ENCODE measurements at regions not wholly inside any gene's neighbourhood (a gene's known extent, or its start where the extent isn't known, plus 50 kb on each side); places are given as distances from the start of the nearest gene placed in this dataset.

- no peak for DNase-seq
- Histone ChIP-seq H3K27ac (no peak overlapping the region), H3K36me3 (no peaks in the 10 kb centered on the region), H3K4me1 (no peaks in the 10 kb centered on the region), H3K4me3 (replicated peaks in 1 of 3) (no peak overlapping the region), H3K9me3 (no peaks in the 10 kb centered on the region), H3K27me3 (no peaks in the 10 kb centered on the region)
- intact Hi-C loops (cut with DNase I): no loop called here
- WGBS, 2 donors: 98 to 99% methylated on average over 4 of the region's 4 CpGs
- TF ChIP-seq CTCF (IDR thresholded peaks at IDR 0.05) (no peak), POLR2A (IDR thresholded peaks at IDR 0.05) (no peak)
Observed at GRCh38 chr11:98040061-98040808, 980.5 kb upstream of the CNTN5 start.

GRCh38 chr11:98047647-98048046 lies 973.1 kb upstream of the CNTN5 start:
- Histone ChIP-seq H3K27me3 (no peaks in the 10 kb centered on the region), H3K4me3 (replicated peaks in 1 of 3) (no peak overlapping the region), H3K36me3 (no peaks in the 10 kb centered on the region), H3K27ac (no peak overlapping the region), H3K9me3 (no peaks in the 10 kb centered on the region), H3K4me1 (no peaks in the 10 kb centered on the region)
- intact Hi-C loops (cut with DNase I): no loop called here
- WGBS, 2 donors: 86 to 88% methylated on average over 3 of the region's 3 CpGs
- DNase-seq: no peak
- no peak for TF ChIP-seq CTCF (IDR thresholded peaks at IDR 0.05)
- TF ChIP-seq POLR2A (IDR thresholded peaks at IDR 0.05): no peak

- H3K27ac ChIP-seq: no peak overlapping the region
- H3K9me3 ChIP-seq: no peaks in the 10 kb centered on the region
- TF ChIP-seq POLR2A (IDR thresholded peaks at IDR 0.05): no peak
- TF ChIP-seq CTCF (IDR thresholded peaks at IDR 0.05): no peak
- 77 to 83% methylated on average over 2 of the region's 2 CpGs for WGBS, 2 donors
- no peak for DNase-seq
- H3K36me3 ChIP-seq: no peaks in the 10 kb centered on the region
- intact Hi-C loops (cut with DNase I): no loop called here
- no peak overlapping the region for H3K4me3 ChIP-seq (replicated peaks in 1 of 3)
- no peaks in the 10 kb centered on the region for H3K27me3 ChIP-seq
- H3K4me1 ChIP-seq: no peaks in the 10 kb centered on the region
Observed at GRCh38 chr11:98053851-98054250, 966.9 kb upstream of the CNTN5 start.

GRCh38 chr11:98056945-98057344 lies 963.8 kb upstream of the CNTN5 start:
- H3K9me3 ChIP-seq: no peaks in the 10 kb centered on the region
- no peaks in the 10 kb centered on the region for H3K27me3 ChIP-seq
- no peaks in the 10 kb centered on the region for H3K4me1 ChIP-seq
- 11 to 18% methylated on average over 1 of the region's 1 CpG for WGBS, 2 donors
- H3K36me3 ChIP-seq: no peaks in the 10 kb centered on the region
- TF ChIP-seq CTCF (IDR thresholded peaks at IDR 0.05): no peak
- no peak for TF ChIP-seq POLR2A (IDR thresholded peaks at IDR 0.05)
- DNase-seq: no peak
- H3K4me3 ChIP-seq (replicated peaks in 1 of 3): no peak overlapping the region
- no peak overlapping the region for H3K27ac ChIP-seq
- intact Hi-C loops (cut with DNase I): no loop called here

GRCh38 chr11:98059488-98059887 lies 961.3 kb upstream of the CNTN5 start:
- intact Hi-C loops (cut with DNase I): no loop called here
- DNase-seq: no peak
- Histone ChIP-seq H3K4me3 (replicated peaks in 1 of 3) (no peak overlapping the region), H3K27me3 (no peaks in the 10 kb centered on the region), H3K27ac (no peak overlapping the region), H3K36me3 (no peaks in the 10 kb centered on the region), H3K4me1 (no peaks in the 10 kb centered on the region), H3K9me3 (no peaks in the 10 kb centered on the region)
- 77 to 81% methylated on average over 7 of the region's 7 CpGs for WGBS, 2 donors
- TF ChIP-seq POLR2A (IDR thresholded peaks at IDR 0.05) (no peak), CTCF (IDR thresholded peaks at IDR 0.05) (no peak)
